ENCODE measurements at regions not wholly inside any gene's neighbourhood (a gene's known extent, or its start where the extent isn't known, plus 50 kb on each side); places are given as distances from the start of the nearest gene placed in this dataset.
A peak's percentile ranks its signal among the peaks of the same experiment; 100 is the strongest.
"Not testable (repeated sequence)": the region's sequence is repeated elsewhere in the genome, so short reads cannot be mapped to it uniquely, and the experiment has no call there.

DNA sequence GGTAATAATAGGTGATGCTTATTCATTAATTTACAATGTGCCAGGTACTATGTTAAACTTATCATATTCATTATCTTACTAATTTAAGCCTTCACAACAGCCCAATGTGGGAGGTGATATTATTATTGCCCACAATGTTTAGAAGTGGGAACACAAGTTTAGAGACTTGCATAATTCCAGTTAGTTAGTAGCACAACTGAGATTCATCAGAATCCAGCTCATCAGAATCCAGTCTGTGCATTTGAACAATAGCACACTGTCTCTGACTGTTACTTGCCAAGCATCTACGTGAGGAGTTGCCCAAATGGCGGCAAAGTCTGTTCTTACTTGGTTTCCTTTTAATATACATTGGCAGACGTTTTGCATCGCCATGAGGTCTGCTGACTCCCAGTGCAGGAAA, 110.9 kb upstream of the BASP1 start:
- H3K9ac ChIP-seq (replicated peaks; ENCODE audit: extremely low read depth, insufficient read depth, low read length), result no peak overlapping the region
- CTCF ChIA-PET, result interaction anchor here (0.8 to 1.5 kb wide), 6 partner anchors 14 to 193 kb away, joined by 3 to 10 read pairs (median 4); no protein-coding TSS in a partner anchor
- H4K20me1 ChIP-seq (replicated peaks; ENCODE audit: control insufficient read depth, extremely low read depth, insufficient read depth, low read length), result no peaks in the 10 kb centered on the region
- POLR2A ChIA-PET, result no interaction called here
- H3K4me1 ChIP-seq (ENCODE audit: control insufficient read depth, extremely low read depth, insufficient read depth, low read length), result peaks cover 13% of the 10 kb centered on the region
- no peaks in the 10 kb centered on the region for H3K27me3 ChIP-seq (ENCODE audit: control insufficient read depth in 2 of 2, insufficient read depth in 2 of 2, low read length in 2 of 2)
- no peak for TF ChIP-seq POLR2AphosphoS5 (IDR thresholded peaks at IDR 0.05; ENCODE audit: insufficient read depth, low read depth, low read length)
- no peak for TF ChIP-seq EZH2 (IDR thresholded peaks at IDR 0.05; ENCODE audit: borderline replicate concordance, low read depth, low read length, severe bottlenecking)
- no peak for TF ChIP-seq MYC (IDR thresholded peaks at IDR 0.05; ENCODE audit: low read depth, low read length)
- no peak for TF ChIP-seq GATA2 (IDR thresholded peaks at IDR 0.05; ENCODE audit: insufficient read depth, insufficient read length, low read depth, low read length)
- TF ChIP-seq, protein P1, sequence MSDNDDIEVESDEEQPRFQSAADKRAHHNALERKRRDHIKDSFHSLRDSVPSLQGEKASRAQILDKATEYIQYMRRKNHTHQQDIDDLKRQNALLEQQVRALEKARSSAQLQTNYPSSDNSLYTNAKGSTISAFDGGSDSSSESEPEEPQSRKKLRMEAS (IDR thresholded peaks at IDR 0.05; ENCODE audit: insufficient read depth, insufficient read length), result no peak
- TF ChIP-seq, protein P2, sequence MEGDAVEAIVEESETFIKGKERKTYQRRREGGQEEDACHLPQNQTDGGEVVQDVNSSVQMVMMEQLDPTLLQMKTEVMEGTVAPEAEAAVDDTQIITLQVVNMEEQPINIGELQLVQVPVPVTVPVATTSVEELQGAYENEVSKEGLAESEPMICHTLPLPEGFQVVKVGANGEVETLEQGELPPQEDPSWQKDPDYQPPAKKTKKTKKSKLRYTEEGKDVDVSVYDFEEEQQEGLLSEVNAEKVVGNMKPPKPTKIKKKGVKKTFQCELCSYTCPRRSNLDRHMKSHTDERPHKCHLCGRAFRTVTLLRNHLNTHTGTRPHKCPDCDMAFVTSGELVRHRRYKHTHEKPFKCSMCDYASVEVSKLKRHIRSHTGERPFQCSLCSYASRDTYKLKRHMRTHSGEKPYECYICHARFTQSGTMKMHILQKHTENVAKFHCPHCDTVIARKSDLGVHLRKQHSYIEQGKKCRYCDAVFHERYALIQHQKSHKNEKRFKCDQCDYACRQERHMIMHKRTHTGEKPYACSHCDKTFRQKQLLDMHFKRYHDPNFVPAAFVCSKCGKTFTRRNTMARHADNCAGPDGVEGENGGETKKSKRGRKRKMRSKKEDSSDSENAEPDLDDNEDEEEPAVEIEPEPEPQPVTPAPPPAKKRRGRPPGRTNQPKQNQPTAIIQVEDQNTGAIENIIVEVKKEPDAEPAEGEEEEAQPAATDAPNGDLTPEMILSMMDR (IDR thresholded peaks at IDR 0.05; ENCODE audit: extremely low read depth in 1 of 2, insufficient read depth in 1 of 2, low read depth in 1 of 2, low read length in 2 of 2), result no peak
- TF ChIP-seq POLR2A (IDR thresholded peaks at IDR 0.05; ENCODE audit: low read depth, low read length), result no peak
- no peak for TF ChIP-seq FOS (IDR thresholded peaks at IDR 0.05; ENCODE audit: borderline replicate concordance, insufficient read depth, low read length)
- TF ChIP-seq JUN (IDR thresholded peaks at IDR 0.05; ENCODE audit: borderline replicate concordance, insufficient read depth, insufficient read length, low read depth), result no peak
- no peak overlapping the region for H3K4me3 ChIP-seq (replicated peaks in 1 of 3; ENCODE audit: insufficient read depth in 1 of 3, low read depth in 1 of 3, low read length in 3 of 3)
- FAIRE-seq (no peak), DNase-seq (ENCODE audit: low read depth, low spot score) (no peak)
- H2AFZ ChIP-seq (ENCODE audit: low read depth, low read length), result peak overlapping the region; percentile 9
- no peaks in the 10 kb centered on the region for H3K9me1 ChIP-seq (replicated peaks; ENCODE audit: control insufficient read depth, extremely low read depth, insufficient read depth, low read length)
- intact Hi-C loops (cut with micrococcal nuclease) (loop anchor here (1.0 kb wide), 2 partner anchors 12 to 27 kb away; no protein-coding TSS in a partner anchor), dilution Hi-C loops (cut with MboI; ENCODE audit: extremely low pct_ligation_motif_present, low sequenced_read_pairs) (no loop called here)
- no peaks in the 10 kb centered on the region for H3K9me3 ChIP-seq (replicated peaks; ENCODE audit: control insufficient read depth, insufficient read depth, low read length)
- H3K4me2 ChIP-seq (ENCODE audit: insufficient read depth, low read length), result peak overlapping the region; percentile 4
- H3K27ac ChIP-seq (ENCODE audit: insufficient read depth, low read depth, low read length), result peak overlapping the region; percentile 13
- H3K79me2 ChIP-seq (ENCODE audit: control insufficient read depth, insufficient read depth, low read length), result no peaks in the 10 kb centered on the region
- no peaks in the 10 kb centered on the region for H3K36me3 ChIP-seq (ENCODE audit: control insufficient read depth in 2 of 2, extremely low read depth in 1 of 2, insufficient read depth in 2 of 2, low read length in 2 of 2)
- BruUV-seq (replicated peaks), result no TSS peak

DNA sequence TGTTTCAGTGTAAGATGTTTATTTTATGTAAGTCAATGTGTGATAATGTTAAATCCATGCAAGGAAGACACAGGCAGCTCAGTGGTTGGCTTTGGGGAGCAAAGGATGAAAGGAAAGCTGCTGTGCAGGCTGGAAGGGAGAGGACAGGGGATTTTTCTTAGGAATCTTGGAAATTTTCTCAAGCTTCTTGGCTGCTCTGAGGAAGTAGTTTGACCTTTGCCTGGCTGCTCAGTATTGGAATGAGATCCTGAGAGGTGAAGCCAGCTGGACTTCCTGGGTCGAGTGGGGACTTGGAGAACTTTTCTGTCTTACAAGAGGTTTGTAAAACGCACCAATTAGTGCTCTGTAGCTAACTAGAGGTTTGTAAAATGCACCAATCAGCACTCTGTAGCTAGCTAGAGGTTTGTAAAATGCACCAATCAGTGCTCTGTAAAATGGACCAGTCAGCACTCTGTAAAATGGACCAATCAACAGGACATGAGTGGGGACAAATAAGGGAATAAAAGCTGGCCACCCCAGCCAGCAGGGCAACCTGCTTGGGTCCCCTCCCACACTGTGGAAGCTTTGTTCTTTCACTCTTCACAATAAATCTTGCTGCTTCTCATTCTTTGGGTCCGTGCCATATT, 105.2 kb upstream of the BASP1 start:
- H3K9ac ChIP-seq (replicated peaks; ENCODE audit: extremely low read depth, insufficient read depth, low read length); intact Hi-C loops (cut with micrococcal nuclease); H3K4me3 ChIP-seq (replicated peaks in 1 of 3; ENCODE audit: insufficient read depth in 1 of 3, low read depth in 1 of 3, low read length in 3 of 3); H3K27ac ChIP-seq (ENCODE audit: insufficient read depth, low read depth, low read length); BruUV-seq (replicated peaks); POLR2A ChIA-PET; DNase-seq (ENCODE audit: low read depth, low spot score); H3K9me3 ChIP-seq (replicated peaks; ENCODE audit: control insufficient read depth, insufficient read depth, low read length); H3K4me1 ChIP-seq (ENCODE audit: control insufficient read depth, extremely low read depth, insufficient read depth, low read length); FAIRE-seq; H3K9me1 ChIP-seq (replicated peaks; ENCODE audit: control insufficient read depth, extremely low read depth, insufficient read depth, low read length); H2AFZ ChIP-seq (ENCODE audit: low read depth, low read length); H4K20me1 ChIP-seq (replicated peaks; ENCODE audit: control insufficient read depth, extremely low read depth, insufficient read depth, low read length); dilution Hi-C loops (cut with MboI; ENCODE audit: extremely low pct_ligation_motif_present, low sequenced_read_pairs); H3K36me3 ChIP-seq (ENCODE audit: control insufficient read depth in 2 of 2, extremely low read depth in 1 of 2, insufficient read depth in 2 of 2, low read length in 2 of 2); H3K27me3 ChIP-seq (ENCODE audit: control insufficient read depth in 2 of 2, insufficient read depth in 2 of 2, low read length in 2 of 2); H3K4me2 ChIP-seq (ENCODE audit: insufficient read depth, low read length); H3K79me2 ChIP-seq (ENCODE audit: control insufficient read depth, insufficient read depth, low read length): not testable (repeated sequence)
- CTCF ChIA-PET, result interaction anchor here (1.0 to 5.3 kb wide), 4 partner anchors 8 to 78 kb away, joined by 3 to 25 read pairs (median 6); no protein-coding TSS in a partner anchor

All from endothelial cell of umbilical vein (primary cell).